GM13977 (cell line): ENCODE measurements at regions not wholly inside any gene's neighbourhood (a gene's known extent, or its start where the extent isn't known, plus 50 kb on each side); places are given as distances from the start of the nearest gene placed in this dataset.
"Not testable (repeated sequence)": the region's sequence is repeated elsewhere in the genome, so short reads cannot be mapped to it uniquely, and the experiment has no call there.

Experiments
- DNase-seq: peaks from one replicate; pipeline ENCODE4 v3.0.0; 2012; ENCODE audit warnings: low spot score
- in situ Hi-C: fragments of 300-500 bp; cut with MboI; formaldehyde crosslinking; loops from one replicate; pipeline ENCODE4 v1.12.0; 2022; ENCODE audit warnings: low sequenced_read_pairs, low pct_unique_long_range_greater_than_20kb, mixed read lengths, inconsistent platforms; ENCODE audit not compliant: unreplicated experiment
- TF ChIP-seq, protein P1 (sequence below): IDR thresholded peaks from 2 replicates; pipeline ENCODE4 v1.5.1; 2012; ENCODE audit warnings: mild to moderate bottlenecking, control low read depth; ENCODE audit not compliant: insufficient read depth; ENCODE audit errors: extremely low read depth, missing control alignments

DNA sequence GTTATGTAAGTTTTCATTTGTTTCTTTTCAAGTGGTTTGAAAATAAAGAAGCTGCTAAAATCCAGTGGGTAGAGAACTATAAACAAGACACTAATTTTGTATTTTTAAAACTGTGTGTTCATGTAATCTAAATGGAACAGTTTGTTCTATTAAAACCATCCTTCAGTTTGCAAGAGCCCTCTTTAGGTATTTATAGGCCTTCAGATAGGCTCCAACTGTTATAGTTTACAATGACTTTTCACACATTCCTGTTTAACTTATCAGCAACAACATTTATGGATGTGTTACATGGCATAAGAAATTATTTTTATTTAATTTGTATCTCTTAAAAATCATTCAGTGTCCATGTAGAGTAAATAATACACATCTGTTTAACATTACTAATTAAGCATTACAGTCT is 126.7 kb upstream of the SLCO6A1 start:
- no peak for DNase-seq
- TF ChIP-seq, protein P1, sequence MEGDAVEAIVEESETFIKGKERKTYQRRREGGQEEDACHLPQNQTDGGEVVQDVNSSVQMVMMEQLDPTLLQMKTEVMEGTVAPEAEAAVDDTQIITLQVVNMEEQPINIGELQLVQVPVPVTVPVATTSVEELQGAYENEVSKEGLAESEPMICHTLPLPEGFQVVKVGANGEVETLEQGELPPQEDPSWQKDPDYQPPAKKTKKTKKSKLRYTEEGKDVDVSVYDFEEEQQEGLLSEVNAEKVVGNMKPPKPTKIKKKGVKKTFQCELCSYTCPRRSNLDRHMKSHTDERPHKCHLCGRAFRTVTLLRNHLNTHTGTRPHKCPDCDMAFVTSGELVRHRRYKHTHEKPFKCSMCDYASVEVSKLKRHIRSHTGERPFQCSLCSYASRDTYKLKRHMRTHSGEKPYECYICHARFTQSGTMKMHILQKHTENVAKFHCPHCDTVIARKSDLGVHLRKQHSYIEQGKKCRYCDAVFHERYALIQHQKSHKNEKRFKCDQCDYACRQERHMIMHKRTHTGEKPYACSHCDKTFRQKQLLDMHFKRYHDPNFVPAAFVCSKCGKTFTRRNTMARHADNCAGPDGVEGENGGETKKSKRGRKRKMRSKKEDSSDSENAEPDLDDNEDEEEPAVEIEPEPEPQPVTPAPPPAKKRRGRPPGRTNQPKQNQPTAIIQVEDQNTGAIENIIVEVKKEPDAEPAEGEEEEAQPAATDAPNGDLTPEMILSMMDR: no peak
- in situ Hi-C loops: no loop called here

DNA sequence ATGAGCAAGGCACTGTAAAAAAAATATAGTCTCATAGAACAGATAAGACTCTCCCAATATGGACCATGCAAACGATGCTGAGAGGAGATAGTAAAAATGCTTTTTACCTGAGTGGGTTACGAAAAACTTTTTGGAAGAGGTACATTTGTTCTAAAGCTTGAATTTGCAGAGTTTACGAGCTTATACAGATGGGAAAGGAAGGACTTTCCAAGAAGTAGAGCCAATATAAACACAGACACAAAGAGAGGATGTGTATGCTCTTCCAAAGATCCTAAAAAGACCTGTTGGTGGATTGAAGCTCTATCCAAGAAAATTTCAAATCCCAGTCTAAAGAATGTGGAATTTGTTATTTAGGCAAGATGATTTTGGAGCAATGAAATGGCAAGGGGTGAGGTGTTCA is 127.1 kb upstream of the SLCO6A1 start:
- in situ Hi-C loops: no loop called here
- TF ChIP-seq, protein P1: no peak
- DNase-seq: no peak

DNA sequence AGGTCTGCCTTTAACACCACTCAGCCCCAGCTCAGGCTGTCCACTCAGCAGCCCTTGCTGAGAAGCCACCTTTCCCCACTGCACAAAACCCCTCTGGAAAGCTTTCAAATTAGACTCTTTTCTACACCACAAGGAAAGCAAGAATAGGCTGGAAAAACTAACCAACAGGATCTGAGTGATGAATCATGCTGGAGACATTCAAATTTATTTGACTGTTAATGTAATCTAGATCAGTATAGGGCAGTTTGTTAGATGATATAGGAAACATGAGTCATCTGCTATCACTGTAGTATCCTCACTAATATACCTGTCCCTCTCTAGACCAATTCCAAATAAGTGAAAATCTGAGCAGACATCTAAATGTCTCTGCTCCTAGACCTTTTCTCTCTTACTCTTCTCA is 127.8 kb upstream of the PAM start:
- in situ Hi-C loops: no loop called here
- no peak for DNase-seq
- TF ChIP-seq, protein P1: no peak

DNA sequence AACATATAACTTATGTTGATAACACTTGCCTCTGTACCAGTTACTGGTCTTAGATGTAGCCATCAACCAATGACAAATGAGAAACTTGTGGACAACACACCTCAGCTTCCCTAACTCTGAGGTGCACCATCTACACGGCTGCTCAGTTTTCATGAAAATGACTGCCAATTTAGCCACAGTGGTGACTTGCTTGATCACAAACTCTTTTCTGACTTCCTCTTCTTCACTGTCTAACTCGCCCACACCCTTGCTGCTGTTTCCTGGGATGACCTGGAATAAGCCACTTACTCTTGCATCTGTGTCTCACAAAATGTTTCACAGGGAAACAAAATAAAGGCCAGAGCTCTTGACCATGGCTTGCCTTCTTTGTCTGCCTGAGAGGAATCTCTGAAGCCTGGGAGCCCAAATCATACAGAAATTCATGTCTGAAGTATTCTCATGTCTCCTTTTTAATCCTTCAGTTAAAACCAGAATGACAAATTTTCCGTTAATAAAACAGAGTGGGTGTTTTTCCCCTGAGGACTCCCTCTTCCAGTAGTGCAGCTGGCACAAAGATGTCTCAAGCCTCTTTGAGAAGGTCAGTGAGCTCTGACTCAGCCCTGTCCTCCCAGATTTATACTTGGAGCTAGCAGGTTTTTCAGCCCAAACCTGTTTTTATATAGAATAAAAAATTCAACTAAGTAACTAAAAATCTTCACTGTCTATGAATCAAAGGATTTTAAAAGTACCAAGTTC is 126.5 kb upstream of the PAM start:
- in situ Hi-C loops: no loop called here
- TF ChIP-seq, protein P1: no peak
- DNase-seq: no peak

DNA sequence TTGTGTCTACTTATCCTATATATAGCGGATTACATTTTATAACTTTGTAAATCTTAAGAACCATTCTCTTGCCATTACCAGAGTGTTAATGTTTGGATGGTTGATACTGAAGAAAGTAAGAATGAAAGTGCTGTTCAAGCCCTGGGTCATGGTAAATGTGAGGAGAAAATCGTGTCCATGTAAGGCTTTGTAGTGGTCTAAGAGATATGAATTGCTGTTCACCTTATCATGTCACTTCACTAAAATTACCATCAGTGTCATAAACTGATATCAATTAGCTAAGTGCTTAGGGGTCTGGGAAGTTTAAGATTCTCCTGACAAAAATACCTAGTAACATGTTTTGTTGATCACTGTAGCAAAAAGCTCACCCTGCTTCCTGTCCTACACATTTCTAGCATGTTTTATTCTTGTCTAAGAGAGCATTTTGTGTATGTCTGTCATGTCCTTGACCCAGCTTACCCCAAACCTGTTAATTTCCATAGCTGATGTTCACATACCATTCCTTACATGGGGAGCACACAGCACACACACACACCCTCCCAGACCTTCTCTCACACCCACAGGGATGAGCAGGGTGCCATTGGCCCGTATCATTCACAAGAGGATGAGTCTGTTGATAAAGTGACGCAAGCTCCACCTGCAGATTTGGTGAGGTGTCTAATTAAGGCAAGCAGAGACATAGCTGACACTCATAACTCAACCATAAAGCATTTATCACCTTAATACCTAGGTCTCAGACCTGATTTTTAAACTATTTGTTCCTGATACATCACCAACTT is 125.1 kb upstream of the PAM start:
- DNase-seq: no peak
- TF ChIP-seq, protein P1: no peak
- in situ Hi-C loops: no loop called here

DNA sequence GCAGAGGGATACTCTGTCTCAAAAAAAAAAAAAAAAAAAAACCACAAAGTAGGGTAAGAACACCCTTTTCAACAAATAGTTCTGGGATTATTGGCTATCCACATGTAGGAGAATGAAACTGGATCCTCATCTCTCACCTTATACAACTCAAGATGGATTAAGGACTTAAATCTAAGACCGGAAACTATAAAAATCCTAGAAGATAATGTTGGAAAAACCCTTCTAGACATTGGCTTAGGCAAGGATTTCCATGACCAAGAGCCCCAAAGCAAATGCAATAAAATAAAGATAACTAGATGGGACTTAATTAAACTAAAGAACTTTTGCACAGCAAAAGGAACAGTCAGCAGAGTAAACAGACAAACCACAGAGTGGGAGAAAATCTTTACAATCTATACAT is 119.7 kb upstream of the PAM start:
- DNase-seq, in situ Hi-C loops: not testable (repeated sequence)

DNA sequence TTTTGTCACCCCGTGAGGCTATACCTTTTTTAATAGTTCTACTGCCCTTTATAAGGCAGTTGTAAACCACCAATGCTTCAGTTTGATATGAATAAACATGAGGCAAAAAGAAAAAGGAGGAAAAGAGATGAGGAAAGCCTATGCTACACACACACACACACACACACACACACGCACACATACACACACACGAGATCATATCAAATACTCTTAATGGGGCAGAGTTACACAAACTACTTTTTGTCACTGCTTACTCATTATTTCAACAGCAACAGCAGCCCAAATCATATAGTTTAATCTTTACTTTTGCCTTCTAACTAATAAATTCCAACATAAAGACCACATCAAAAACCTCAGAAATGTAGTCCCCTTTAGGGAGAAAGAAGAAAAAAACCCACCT is 116.8 kb upstream of the PAM start:
- in situ Hi-C loops: no loop called here
- TF ChIP-seq, protein P1: no peak

More for the DNA sequence above, 116.8 kb upstream of the PAM start:
- no peak for DNase-seq
